ENCODE measurements at regions not wholly inside any gene's neighbourhood (a gene's known extent, or its start where the extent isn't known, plus 50 kb on each side); places are given as distances from the start of the nearest gene placed in this dataset.

GRCh38 chr18:45365835-45366234, 249.4 kb upstream of the SLC14A2 start:
- TF ChIP-seq CTCF (IDR thresholded peaks at IDR 0.05) = no peak
- TF ChIP-seq POLR2A (IDR thresholded peaks at IDR 0.05) = no peak
